ENCODE measurements at regions not wholly inside any gene's neighbourhood (a gene's known extent, or its start where the extent isn't known, plus 50 kb on each side); places are given as distances from the start of the nearest gene placed in this dataset.

GRCh38 chr16:47886139-47886538 lies 269.7 kb downstream of the ABCC12 start:
- TF ChIP-seq EP300 (IDR thresholded peaks at IDR 0.05): no peak
- no peak for TF ChIP-seq POLR2A (IDR thresholded peaks at IDR 0.05)
- TF ChIP-seq, protein P1, sequence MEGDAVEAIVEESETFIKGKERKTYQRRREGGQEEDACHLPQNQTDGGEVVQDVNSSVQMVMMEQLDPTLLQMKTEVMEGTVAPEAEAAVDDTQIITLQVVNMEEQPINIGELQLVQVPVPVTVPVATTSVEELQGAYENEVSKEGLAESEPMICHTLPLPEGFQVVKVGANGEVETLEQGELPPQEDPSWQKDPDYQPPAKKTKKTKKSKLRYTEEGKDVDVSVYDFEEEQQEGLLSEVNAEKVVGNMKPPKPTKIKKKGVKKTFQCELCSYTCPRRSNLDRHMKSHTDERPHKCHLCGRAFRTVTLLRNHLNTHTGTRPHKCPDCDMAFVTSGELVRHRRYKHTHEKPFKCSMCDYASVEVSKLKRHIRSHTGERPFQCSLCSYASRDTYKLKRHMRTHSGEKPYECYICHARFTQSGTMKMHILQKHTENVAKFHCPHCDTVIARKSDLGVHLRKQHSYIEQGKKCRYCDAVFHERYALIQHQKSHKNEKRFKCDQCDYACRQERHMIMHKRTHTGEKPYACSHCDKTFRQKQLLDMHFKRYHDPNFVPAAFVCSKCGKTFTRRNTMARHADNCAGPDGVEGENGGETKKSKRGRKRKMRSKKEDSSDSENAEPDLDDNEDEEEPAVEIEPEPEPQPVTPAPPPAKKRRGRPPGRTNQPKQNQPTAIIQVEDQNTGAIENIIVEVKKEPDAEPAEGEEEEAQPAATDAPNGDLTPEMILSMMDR (IDR thresholded peaks at IDR 0.05): no peak
